ENCODE measurements at regions not wholly inside any gene's neighbourhood (a gene's known extent, or its start where the extent isn't known, plus 50 kb on each side); places are given as distances from the start of the nearest gene placed in this dataset.

GRCh38 chr22:49081261-49081666 lies 746.4 kb downstream of the BRD1 start:
- intact Hi-C loops (cut with DNase I) = no loop called here
- ATAC-seq (ENCODE audit: poor library complexity) = no peak
- no peak for DNase-seq

- ATAC-seq (ENCODE audit: poor library complexity) (no peak), DNase-seq (no peak)
- intact Hi-C loops (cut with DNase I) = no loop called here
These were observed 747.0 kb downstream of the BRD1 start for GRCh38 chr22:49080631-49081030.

- ATAC-seq (ENCODE audit: poor library complexity) (no peak), DNase-seq (no peak)
- intact Hi-C loops (cut with DNase I) = no loop called here
These were observed 747.8 kb downstream of the BRD1 start for GRCh38 chr22:49079743-49080500.

GRCh38 chr22:49079027-49079725 lies 748.5 kb downstream of the BRD1 start:
- no peak for ATAC-seq (ENCODE audit: poor library complexity)
- no peak for DNase-seq
- intact Hi-C loops (cut with DNase I) = no loop called here

GRCh38 chr22:49078076-49078710 lies 749.5 kb downstream of the BRD1 start:
- intact Hi-C loops (cut with DNase I) = no loop called here
- ATAC-seq (ENCODE audit: poor library complexity) (no peak), DNase-seq (no peak)

- intact Hi-C loops (cut with DNase I) = no loop called here
- DNase-seq (no peak), ATAC-seq (ENCODE audit: poor library complexity) (no peak)
These were observed 750.1 kb downstream of the BRD1 start for GRCh38 chr22:49077586-49077985.

- ATAC-seq (ENCODE audit: poor library complexity) (no peak), DNase-seq (no peak)
- intact Hi-C loops (cut with DNase I) = no loop called here
These were observed 750.7 kb downstream of the BRD1 start for GRCh38 chr22:49077036-49077393.

- ATAC-seq (ENCODE audit: poor library complexity) (no peak), DNase-seq (no peak)
- intact Hi-C loops (cut with DNase I) = no loop called here
These were observed 751.2 kb downstream of the BRD1 start for GRCh38 chr22:49076300-49077035.

- DNase-seq (no peak), ATAC-seq (ENCODE audit: poor library complexity) (no peak)
- intact Hi-C loops (cut with DNase I) = no loop called here
These were observed 752.5 kb downstream of the BRD1 start for GRCh38 chr22:49075150-49075549.

- intact Hi-C loops (cut with DNase I) = no loop called here
These were observed 753.7 kb downstream of the BRD1 start for GRCh38 chr22:49073873-49074417.

GRCh38 chr22:49072996-49073645 lies 754.6 kb downstream of the BRD1 start:
- DNase-seq (no peak), ATAC-seq (ENCODE audit: poor library complexity) (no peak)
- intact Hi-C loops (cut with DNase I) = no loop called here

More at GRCh38 chr22:49073873-49074417, 753.7 kb downstream of the BRD1 start:
- ATAC-seq (ENCODE audit: poor library complexity) (no peak), DNase-seq (no peak)

- no peak for DNase-seq
- ATAC-seq (ENCODE audit: poor library complexity) = no peak
- intact Hi-C loops (cut with DNase I) = no loop called here
These were observed 757.2 kb downstream of the BRD1 start for GRCh38 chr22:49070501-49070900.

- ATAC-seq (ENCODE audit: poor library complexity) = no peak
- intact Hi-C loops (cut with DNase I) = no loop called here
- DNase-seq = no peak
These were observed 758.7 kb downstream of the BRD1 start for GRCh38 chr22:49068861-49069500.

- intact Hi-C loops (cut with DNase I) = no loop called here
- ATAC-seq (ENCODE audit: poor library complexity) (no peak), DNase-seq (no peak)
These were observed 760.2 kb downstream of the BRD1 start for GRCh38 chr22:49067504-49067903.

- intact Hi-C loops (cut with DNase I) = no loop called here
- no peak for ATAC-seq (ENCODE audit: poor library complexity)
These were observed 761.1 kb downstream of the BRD1 start for GRCh38 chr22:49066619-49067018.

GRCh38 chr22:49064836-49065235 lies 762.8 kb downstream of the BRD1 start:
- DNase-seq = no peak
- intact Hi-C loops (cut with DNase I) = no loop called here
- ATAC-seq (ENCODE audit: poor library complexity) = no peak

More at GRCh38 chr22:49066619-49067018, 761.1 kb downstream of the BRD1 start:
- no peak for DNase-seq

- intact Hi-C loops (cut with DNase I) = no loop called here
- no peak for DNase-seq
These were observed 764.2 kb downstream of the BRD1 start for GRCh38 chr22:49063545-49063890.

More at GRCh38 chr22:49063545-49063890, 764.2 kb downstream of the BRD1 start:
- no peak for ATAC-seq (ENCODE audit: poor library complexity)
